ENCODE measurements at regions not wholly inside any gene's neighbourhood (a gene's known extent, or its start where the extent isn't known, plus 50 kb on each side); places are given as distances from the start of the nearest gene placed in this dataset.

DNA sequence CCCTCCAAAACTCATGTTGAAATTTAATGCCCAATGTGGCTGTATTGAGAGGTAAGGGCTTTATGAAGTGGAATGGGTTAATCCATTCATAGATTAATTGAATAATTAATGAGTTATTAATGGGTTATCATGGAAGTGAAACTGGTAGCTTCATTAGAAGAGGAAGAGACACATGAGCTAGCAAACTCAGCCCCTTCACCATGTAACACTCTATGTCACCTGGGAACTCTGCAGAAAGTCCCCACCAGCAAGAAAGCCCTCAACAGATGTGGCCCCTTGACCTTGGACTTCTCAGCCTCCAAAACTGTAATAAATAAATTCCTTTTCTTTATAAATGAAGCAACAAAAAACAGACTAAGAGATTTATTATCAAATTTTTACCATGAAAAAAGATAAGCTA is 223.5 kb downstream of the KLF12 start:
- no peaks in the 10 kb centered on the region for H3K9me3 ChIP-seq (ENCODE audit: control insufficient read depth, insufficient read depth, low read depth, low read length)

DNA sequence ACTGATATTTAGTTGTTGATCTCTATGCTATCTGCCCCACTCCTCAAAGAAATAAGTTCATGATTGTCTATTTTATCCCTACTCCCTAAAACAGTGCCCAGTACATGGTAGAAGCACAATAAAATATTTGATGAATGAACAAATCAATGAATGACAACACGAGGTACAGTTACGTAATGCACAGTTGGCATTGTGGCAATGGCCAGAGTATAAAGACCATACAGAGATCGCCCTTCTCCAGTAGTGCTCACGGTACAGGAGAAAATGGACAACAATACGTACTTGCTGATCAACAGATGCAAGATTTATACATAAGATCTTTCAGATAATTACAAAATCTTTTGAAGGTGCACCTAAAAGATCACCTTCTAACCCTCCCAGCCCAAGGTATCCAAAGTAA is 225.4 kb downstream of the KLF12 start:
- POLR2A ChIA-PET = no interaction called here
- no peaks in the 10 kb centered on the region for H3K36me3 ChIP-seq (ENCODE audit: control insufficient read depth in 2 of 2, insufficient read depth in 1 of 2, low read length in 2 of 2)
- CTCF ChIA-PET = no interaction called here
- no peaks in the 10 kb centered on the region for H3K9me3 ChIP-seq (ENCODE audit: control insufficient read depth, insufficient read depth, low read depth, low read length)
- TF ChIP-seq HOXC10 (CRISPR knock-in tag; IDR thresholded peaks at IDR 0.05) = no peak
- no peak for TF ChIP-seq ZFP3 (tag by site-specific recombination; IDR thresholded peaks at IDR 0.05; ENCODE audit: low read depth)
- TF ChIP-seq ZNF621 (tag by site-specific recombination; IDR thresholded peaks at IDR 0.05) = no peak
- TF ChIP-seq ZSCAN16 (tag by site-specific recombination; IDR thresholded peaks at IDR 0.05) = no peak
- TF ChIP-seq, protein P1, sequence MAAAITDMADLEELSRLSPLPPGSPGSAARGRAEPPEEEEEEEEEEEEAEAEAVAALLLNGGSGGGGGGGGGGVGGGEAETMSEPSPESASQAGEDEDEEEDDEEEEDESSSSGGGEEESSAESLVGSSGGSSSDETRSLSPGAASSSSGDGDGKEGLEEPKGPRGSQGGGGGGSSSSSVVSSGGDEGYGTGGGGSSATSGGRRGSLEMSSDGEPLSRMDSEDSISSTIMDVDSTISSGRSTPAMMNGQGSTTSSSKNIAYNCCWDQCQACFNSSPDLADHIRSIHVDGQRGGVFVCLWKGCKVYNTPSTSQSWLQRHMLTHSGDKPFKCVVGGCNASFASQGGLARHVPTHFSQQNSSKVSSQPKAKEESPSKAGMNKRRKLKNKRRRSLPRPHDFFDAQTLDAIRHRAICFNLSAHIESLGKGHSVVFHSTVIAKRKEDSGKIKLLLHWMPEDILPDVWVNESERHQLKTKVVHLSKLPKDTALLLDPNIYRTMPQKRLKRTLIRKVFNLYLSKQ (tag by site-specific recombination; IDR thresholded peaks at IDR 0.05; ENCODE audit: borderline replicate concordance) = no peak
- H3K4me3 ChIP-seq (ENCODE audit: low read depth, low read length) = no peak overlapping the region
- no peak overlapping the region for H3K27ac ChIP-seq (ENCODE audit: extremely low read depth, low read depth, low read length)
- H3K4me1 ChIP-seq (ENCODE audit: control insufficient read depth, insufficient read depth, low read length) = no peaks in the 10 kb centered on the region

More for the DNA sequence above, 223.5 kb downstream of the KLF12 start:
- Histone ChIP-seq H3K36me3 (ENCODE audit: control insufficient read depth in 2 of 2, insufficient read depth in 1 of 2, low read length in 2 of 2) (no peaks in the 10 kb centered on the region), H3K27ac (ENCODE audit: extremely low read depth, low read depth, low read length) (no peak overlapping the region), H3K4me3 (ENCODE audit: low read depth, low read length) (no peak overlapping the region), H3K4me1 (ENCODE audit: control insufficient read depth, insufficient read depth, low read length) (no peaks in the 10 kb centered on the region)
- TF ChIP-seq ZNF140 (tag by site-specific recombination; IDR thresholded peaks at IDR 0.05) = no peak
- TF ChIP-seq ZNF394 (tag by site-specific recombination; IDR thresholded peaks at IDR 0.05; ENCODE audit: borderline replicate concordance) = no peak
- TF ChIP-seq BCL11B (tag by site-specific recombination; IDR thresholded peaks at IDR 0.05; ENCODE audit: low read depth) = no peak
- no peak for TF ChIP-seq ZNF560 (tag by site-specific recombination; IDR thresholded peaks at IDR 0.05; ENCODE audit: borderline replicate concordance)
- TF ChIP-seq, protein P2, sequence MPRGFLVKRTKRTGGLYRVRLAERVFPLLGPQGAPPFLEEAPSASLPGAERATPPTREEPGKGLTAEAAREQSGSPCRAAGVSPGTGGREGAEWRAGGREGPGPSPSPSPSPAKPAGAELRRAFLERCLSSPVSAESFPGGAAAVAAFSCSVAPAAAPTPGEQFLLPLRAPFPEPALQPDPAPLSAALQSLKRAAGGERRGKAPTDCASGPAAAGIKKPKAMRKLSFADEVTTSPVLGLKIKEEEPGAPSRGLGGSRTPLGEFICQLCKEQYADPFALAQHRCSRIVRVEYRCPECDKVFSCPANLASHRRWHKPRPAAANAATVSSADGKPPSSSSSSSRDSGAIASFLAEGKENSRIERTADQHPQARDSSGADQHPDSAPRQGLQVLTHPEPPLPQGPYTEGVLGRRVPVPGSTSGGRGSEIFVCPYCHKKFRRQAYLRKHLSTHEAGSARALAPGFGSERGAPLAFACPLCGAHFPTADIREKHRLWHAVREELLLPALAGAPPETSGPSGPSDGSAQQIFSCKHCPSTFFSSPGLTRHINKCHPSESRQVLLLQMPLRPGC (tag by site-specific recombination; IDR thresholded peaks at IDR 0.05) = no peak
- no peak for TF ChIP-seq KLF9 (tag by site-specific recombination; IDR thresholded peaks at IDR 0.05; ENCODE audit: low read depth)
- no peak for TF ChIP-seq ZFP3 (tag by site-specific recombination; IDR thresholded peaks at IDR 0.05; ENCODE audit: low read depth)
- no peak for TF ChIP-seq ZNF473 (tag by site-specific recombination; IDR thresholded peaks at IDR 0.05)
- TF ChIP-seq, protein P3, sequence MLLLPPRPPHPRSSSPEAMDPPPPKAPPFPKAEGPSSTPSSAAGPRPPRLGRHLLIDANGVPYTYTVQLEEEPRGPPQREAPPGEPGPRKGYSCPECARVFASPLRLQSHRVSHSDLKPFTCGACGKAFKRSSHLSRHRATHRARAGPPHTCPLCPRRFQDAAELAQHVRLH (tag by site-specific recombination; IDR thresholded peaks at IDR 0.05) = no peak
- TF ChIP-seq ZNF335 (tag by site-specific recombination; conservative IDR thresholded peaks at IDR 0.05) = no peak
- TF ChIP-seq, protein P4, sequence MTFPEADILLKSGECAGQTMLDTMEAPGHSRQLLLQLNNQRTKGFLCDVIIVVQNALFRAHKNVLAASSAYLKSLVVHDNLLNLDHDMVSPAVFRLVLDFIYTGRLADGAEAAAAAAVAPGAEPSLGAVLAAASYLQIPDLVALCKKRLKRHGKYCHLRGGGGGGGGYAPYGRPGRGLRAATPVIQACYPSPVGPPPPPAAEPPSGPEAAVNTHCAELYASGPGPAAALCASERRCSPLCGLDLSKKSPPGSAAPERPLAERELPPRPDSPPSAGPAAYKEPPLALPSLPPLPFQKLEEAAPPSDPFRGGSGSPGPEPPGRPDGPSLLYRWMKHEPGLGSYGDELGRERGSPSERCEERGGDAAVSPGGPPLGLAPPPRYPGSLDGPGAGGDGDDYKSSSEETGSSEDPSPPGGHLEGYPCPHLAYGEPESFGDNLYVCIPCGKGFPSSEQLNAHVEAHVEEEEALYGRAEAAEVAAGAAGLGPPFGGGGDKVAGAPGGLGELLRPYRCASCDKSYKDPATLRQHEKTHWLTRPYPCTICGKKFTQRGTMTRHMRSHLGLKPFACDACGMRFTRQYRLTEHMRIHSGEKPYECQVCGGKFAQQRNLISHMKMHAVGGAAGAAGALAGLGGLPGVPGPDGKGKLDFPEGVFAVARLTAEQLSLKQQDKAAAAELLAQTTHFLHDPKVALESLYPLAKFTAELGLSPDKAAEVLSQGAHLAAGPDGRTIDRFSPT (tag by site-specific recombination; IDR thresholded peaks at IDR 0.05) = no peak
- TF ChIP-seq, protein P5, sequence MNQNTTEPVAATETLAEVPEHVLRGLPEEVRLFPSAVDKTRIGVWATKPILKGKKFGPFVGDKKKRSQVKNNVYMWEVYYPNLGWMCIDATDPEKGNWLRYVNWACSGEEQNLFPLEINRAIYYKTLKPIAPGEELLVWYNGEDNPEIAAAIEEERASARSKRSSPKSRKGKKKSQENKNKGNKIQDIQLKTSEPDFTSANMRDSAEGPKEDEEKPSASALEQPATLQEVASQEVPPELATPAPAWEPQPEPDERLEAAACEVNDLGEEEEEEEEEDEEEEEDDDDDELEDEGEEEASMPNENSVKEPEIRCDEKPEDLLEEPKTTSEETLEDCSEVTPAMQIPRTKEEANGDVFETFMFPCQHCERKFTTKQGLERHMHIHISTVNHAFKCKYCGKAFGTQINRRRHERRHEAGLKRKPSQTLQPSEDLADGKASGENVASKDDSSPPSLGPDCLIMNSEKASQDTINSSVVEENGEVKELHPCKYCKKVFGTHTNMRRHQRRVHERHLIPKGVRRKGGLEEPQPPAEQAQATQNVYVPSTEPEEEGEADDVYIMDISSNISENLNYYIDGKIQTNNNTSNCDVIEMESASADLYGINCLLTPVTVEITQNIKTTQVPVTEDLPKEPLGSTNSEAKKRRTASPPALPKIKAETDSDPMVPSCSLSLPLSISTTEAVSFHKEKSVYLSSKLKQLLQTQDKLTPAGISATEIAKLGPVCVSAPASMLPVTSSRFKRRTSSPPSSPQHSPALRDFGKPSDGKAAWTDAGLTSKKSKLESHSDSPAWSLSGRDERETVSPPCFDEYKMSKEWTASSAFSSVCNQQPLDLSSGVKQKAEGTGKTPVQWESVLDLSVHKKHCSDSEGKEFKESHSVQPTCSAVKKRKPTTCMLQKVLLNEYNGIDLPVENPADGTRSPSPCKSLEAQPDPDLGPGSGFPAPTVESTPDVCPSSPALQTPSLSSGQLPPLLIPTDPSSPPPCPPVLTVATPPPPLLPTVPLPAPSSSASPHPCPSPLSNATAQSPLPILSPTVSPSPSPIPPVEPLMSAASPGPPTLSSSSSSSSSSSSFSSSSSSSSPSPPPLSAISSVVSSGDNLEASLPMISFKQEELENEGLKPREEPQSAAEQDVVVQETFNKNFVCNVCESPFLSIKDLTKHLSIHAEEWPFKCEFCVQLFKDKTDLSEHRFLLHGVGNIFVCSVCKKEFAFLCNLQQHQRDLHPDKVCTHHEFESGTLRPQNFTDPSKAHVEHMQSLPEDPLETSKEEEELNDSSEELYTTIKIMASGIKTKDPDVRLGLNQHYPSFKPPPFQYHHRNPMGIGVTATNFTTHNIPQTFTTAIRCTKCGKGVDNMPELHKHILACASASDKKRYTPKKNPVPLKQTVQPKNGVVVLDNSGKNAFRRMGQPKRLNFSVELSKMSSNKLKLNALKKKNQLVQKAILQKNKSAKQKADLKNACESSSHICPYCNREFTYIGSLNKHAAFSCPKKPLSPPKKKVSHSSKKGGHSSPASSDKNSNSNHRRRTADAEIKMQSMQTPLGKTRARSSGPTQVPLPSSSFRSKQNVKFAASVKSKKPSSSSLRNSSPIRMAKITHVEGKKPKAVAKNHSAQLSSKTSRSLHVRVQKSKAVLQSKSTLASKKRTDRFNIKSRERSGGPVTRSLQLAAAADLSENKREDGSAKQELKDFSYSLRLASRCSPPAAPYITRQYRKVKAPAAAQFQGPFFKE (tag by site-specific recombination; IDR thresholded peaks at IDR 0.05; ENCODE audit: borderline replicate concordance) = no peak
- no peak for TF ChIP-seq PRDM1 (tag by site-specific recombination; IDR thresholded peaks at IDR 0.05)
- no peak for TF ChIP-seq ZEB2 (tag by site-specific recombination; IDR thresholded peaks at IDR 0.05)
- TF ChIP-seq ZNF324 (tag by site-specific recombination; IDR thresholded peaks at IDR 0.05) = no peak
- TF ChIP-seq ZIC2 (tag by site-specific recombination; IDR thresholded peaks at IDR 0.05) = no peak
- no peak for TF ChIP-seq ZNF10 (tag by site-specific recombination; IDR thresholded peaks at IDR 0.05)
- TF ChIP-seq ZNF416 (tag by site-specific recombination; IDR thresholded peaks at IDR 0.05) = no peak
- no peak for TF ChIP-seq ZNF791 (tag by site-specific recombination; IDR thresholded peaks at IDR 0.05)
- TF ChIP-seq MEIS1 (CRISPR knock-in tag; IDR thresholded peaks at IDR 0.05; ENCODE audit: borderline replicate concordance) = no peak
- ChIA-PET CTCF (no interaction called here), POLR2A (no interaction called here)

Measured in HEK293 (cell line).